Amniotic stem cell (primary cell): ENCODE measurements at regions not wholly inside any gene's neighbourhood (a gene's known extent, or its start where the extent isn't known, plus 50 kb on each side); places are given as distances from the start of the nearest gene placed in this dataset.
"Not testable (repeated sequence)": the region's sequence is repeated elsewhere in the genome, so short reads cannot be mapped to it uniquely, and the experiment has no call there.

Source experiments
- DNase-seq: peaks from one replicate; lab custom pipeline; 2025; lab: John Stamatoyannopoulos, UW

DNA sequence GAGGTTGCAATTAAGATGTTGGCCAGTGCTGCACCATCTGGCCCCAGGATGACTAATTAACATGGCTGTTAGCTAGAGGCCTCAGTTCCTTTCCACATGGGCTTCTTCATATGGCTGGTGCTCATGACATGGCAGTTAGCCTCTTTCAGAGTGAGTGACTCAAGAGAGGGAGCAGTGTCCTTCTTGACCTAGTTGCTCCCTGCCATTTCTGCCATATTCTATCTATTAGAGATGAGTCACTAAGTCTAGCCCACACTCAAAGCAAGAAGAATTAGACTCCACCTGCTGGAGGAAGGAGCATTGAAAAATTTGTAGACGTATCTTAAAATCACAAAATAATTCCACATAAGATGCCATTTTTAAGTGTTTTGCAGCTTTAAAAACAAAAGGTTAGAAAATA lies 651.2 kb upstream of the CCNG1 start:
- DNase-seq = no peak

DNA sequence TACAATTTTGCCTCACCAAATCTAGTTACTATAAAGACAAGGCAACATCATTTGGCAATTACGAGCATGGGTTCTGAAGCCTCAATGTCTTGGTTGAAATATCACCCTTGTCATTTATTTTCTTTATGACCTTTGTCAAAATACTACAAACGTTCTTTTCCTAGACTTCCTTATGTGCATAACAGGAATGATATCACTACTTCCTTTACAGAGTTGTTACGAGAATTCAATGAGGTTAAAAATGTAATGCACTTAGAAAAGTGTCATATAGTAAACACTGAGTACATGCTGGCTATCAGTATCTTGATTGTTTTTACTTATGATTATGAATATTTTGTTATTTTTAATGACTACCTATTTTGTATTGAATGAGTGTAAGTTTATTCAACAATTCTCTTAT lies 640.9 kb upstream of the CCNG1 start:
- DNase-seq = no peak

DNA sequence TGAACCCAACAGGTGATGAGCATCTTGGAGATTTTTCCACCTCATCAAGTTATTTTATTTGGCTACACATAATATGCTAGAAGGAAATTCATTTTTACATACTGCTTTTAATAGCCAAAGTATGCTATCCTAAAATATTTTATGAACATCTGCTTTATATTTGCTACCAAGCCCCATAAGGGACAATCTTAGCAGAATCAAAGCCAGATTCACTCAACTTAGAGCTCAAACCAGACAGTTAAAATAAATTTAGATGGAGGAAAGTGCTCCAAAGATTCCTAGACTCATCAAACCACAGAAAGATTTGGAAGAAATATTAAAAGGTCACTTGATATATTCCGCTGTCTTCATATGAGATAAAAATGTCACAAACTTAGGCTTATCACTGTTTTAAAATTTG lies 637.1 kb upstream of the CCNG1 start:
- no peak for DNase-seq

DNA sequence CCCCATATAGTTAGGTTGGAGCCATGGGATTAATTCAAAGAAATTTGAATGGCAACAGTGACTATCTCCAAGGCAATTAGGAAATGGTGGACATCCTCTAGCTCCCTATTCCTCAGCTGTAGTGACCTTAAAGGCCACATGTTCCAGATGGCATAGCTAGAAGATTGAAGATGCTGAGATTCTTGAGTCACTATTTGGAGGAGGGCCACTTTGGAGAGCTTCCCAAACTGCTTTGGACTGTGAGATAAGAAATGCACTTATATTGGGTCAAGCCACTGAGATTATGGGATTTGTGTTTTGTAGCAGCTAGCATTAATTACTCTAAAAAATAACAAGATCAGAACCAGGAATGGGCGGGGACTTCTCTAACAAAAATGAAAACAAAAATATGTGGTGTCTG lies 636.2 kb upstream of the CCNG1 start:
- DNase-seq = no peak

DNA sequence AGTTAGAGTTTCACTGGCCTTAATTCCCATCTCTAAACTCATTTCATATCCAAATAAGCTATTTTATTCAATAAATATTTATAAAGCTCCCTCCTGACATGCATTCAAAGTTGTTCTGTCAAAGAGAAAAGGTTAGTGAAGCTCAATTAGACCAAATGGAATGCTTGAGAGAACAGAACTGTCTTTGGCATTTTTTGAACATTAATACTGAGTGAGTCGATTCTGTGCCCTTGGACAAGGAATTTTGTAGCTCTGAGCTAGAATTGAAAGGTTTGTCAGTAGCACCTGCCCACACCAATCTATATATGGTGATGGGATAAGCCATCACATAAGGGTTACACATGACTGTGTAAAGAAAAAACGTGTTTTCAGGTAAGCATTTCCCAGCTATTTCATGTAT lies 631.2 kb upstream of the CCNG1 start:
- DNase-seq = no peak

DNA sequence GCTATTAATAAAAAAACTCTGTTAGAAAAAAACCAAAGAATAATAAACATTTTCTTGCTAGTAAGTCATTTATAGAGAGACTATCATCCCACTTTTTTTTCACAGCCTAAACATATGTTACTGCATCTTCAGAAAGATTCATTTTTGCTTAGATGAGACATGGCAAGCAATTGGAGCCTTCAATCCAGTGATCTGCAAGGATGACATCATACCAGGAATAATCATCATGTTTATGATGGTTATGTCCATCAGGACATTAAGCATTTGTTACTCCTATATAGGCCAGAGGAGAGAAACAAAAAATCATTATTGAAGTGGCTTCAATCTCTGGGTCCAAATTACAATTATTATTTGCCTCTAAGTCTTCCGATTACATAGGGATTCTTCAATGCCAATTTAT lies 626.3 kb upstream of the CCNG1 start:
- no peak for DNase-seq

DNA sequence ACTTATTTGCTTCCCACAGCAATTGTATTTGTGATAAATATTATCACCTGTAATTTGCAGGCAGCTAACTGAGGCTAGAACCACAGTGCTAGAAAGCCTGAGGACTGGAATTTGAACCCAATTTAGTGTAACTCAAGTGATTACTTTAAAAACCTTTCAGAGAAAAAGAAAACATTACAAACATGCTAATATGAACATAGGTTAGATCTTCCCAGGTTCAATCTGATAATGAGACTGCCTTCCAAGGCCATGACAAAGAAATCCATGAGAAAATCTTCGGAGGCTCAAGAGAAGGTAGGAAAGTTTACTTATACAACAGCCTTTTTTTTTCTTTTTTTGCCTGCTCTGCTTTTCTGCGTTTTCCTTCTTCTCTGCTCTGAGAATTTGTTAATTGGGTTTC lies 620.6 kb upstream of the CCNG1 start:
- no peak for DNase-seq

DNA sequence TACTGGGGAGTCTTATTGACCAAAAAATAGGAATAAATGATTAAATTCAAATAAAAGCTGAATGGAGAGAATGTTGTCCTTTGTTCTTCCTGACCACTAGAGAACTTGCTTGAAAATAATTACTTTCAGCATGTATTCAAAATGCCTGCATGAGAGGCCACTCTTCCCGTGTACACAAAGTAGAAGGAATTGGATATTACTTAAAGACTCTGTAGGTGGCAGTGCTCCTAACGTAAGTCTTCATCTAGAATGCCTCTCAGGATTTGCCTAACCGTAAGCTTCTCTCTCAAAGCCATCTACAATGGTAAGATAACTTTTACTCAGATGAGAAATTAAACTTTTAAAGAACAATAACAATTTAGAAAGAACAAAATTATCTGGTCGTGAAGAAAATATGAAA lies 620.0 kb upstream of the CCNG1 start:
- no peak for DNase-seq

DNA sequence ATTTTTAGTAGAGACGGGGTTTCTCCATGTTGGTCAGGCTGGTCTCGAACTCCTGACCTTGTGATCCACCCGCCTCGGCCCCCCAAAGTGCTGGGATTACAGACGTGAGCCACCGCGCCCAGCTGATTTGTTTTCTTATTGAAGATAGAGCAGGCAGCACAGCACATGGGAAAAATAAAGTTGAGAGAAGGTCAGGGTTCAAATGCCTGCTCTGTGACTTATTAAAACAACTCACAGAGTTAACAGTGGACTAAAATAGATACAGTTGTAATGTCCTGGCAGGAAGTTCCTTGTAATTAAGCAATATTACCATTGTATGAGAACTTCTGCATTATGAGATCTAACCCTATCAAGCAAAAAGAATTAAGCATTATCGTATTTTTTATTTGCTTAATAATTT lies 615.7 kb upstream of the CCNG1 start:
- DNase-seq = not testable (repeated sequence)

DNA sequence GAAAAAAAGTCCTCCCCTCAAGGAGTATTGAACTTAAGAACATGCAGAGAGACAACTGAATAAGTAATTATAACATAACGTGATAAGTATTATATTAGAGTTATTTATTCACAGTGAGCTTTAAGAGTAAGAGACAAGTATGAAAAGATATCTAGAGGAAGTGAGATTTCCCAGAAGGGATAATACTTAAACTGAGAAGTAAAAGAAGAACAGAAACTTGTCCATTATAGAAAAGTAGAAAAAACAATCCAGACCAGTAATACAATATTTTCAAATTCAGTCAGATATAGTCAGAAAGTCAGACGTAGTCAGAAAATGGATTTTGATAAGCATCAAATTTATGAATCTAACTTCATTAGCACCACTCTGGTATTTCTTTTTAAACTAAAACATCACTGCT lies 613.0 kb upstream of the CCNG1 start:
- no peak for DNase-seq

DNA sequence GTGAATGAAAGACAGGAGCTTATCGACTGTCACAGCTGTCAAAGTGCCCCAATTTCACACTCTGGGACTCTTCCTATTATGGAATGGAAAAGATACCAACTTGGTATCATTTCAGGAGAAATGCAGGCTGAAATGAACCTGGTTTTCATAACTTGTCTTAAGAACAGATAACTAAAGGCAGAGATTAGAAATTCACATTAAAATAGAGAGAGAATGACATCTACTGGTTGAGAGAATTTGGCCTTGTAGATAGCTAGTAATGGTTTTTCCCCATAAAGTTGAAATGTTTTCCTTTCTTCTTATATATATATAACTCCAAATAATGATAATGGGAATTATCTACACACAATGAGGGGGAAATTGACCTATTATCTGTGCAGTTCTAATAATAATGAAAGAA lies 600.2 kb upstream of the CCNG1 start:
- DNase-seq = no peak

DNA sequence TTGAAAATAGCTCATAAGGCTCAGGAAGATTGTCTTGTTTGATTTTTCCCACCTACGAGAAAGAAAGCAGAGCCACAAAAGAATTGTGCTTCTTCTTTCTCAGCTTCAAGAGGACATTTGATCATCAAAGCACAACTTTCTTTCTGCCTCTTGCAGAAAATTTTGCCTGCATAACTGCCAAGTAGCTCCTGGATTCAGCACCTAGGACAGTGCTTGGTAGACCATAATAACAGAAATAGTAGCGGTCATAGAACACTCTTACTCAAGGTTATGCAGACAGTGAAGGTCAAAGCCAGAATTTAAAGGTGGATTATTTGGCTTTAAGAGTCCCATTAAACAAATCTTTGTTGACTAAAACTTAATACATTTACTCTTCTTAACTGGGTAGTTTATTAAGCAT lies 594.7 kb upstream of the CCNG1 start:
- DNase-seq = no peak

DNA sequence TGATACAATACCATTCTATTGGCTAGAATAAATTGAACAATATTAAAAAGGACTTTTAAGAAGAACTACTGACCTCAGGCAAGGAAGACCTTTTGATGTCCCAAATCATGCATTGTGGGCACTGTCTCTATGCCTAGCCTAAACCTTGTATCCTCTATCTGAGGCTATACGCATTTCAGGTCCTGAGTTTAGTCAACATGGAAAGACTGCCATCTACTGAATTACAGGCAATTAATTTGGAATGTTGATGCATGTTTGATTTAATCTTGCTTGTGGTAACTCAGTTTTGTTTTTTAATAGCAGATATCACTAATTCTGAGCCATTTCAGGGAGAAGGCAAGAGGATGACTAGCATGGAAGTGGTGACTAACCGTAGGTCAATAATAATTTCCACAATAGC lies 585.3 kb upstream of the CCNG1 start:
- DNase-seq = no peak

DNA sequence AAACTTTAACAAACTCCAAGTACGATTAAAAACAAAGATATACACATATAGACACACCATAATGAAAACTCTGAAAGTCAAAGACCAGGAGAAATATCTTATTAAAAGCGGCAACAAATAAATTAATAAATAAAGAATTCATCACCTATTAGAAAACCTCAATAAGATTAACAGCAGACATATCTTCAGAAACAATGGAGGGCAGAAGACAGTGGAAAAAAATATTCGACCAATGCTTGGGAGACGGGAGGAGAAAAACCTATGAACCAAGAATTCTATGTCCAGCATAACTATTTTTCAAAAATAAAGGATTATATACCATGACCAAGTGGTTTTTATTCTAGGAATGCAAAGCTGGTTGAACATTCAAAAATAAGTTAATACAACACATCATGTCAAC lies 578.6 kb upstream of the CCNG1 start:
- no peak for DNase-seq

DNA sequence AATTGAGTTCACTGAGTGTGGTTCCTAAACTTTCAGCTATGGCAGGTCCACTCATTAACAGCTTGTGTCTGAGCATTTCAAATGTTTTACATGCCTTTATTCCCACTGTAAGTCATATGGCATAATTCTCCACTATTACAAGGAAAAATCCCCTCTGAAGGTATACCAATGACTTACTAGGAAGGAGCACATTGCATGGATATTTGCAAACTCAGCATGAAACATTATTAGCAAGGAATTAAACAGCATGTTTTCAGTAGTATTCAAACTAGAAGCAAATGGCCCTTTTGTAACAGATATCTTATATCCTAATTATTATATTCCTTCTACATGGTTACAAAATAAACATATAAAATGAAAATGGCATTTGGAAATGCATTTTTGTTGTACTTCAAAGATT lies 566.4 kb upstream of the CCNG1 start:
- DNase-seq = no peak

DNA sequence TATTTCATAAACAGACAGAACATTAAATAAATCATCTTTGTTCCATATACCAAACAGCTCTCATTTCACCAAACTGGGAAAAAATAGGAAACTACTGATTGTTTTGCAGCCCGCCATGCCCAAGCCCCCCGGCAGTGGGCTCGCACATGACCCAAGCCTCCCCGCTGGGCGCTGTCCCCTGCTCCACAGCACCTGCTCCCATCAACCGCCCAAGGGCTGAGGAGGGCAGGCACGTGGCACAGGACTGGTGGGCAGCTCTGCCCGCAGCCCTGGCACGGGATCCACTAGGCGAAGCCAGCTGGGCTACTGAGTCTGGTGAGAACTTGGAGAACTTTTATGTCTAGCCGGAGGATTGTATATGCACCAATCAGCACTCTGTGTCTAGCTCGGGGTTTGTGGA lies 554.8 kb upstream of the CCNG1 start:
- no peak for DNase-seq

DNA sequence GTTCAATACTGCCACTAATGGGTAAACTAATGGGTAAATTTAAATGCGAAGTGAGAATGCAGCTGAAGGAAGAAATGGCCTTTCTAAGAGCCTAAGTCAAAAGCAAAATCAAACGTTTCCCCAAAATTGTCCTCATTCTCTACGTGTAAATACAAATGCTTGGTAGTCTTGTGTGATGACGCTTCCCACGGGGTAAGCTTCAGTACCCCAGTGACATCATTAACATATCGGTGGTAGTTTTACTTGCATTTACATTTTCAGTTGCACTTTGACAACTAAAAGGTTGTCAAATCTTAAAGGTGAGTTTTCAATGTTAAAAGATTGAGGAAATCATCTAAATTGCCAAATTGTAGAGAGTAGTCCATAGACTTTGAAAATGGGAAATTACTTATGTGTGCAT lies 550.7 kb upstream of the CCNG1 start:
- no peak for DNase-seq

DNA sequence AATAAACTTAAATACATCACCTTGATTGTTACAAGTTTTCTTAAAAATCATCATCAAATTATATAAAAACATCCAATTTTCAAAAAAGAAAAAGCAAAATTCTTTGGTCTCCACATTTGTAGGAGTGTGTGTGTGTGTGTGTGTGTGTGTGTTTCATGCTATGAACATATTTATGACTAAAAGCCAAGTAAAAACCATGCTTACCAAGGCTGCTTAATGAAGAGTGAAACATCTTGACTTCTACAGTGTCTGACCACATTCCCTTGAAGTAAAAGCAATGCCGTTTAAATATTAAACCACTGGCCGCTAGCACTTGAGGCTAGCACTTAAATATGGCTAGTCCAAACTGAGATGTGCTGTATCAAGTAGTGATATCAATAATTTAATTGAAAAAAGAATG lies 549.1 kb upstream of the CCNG1 start:
- no peak for DNase-seq

DNA sequence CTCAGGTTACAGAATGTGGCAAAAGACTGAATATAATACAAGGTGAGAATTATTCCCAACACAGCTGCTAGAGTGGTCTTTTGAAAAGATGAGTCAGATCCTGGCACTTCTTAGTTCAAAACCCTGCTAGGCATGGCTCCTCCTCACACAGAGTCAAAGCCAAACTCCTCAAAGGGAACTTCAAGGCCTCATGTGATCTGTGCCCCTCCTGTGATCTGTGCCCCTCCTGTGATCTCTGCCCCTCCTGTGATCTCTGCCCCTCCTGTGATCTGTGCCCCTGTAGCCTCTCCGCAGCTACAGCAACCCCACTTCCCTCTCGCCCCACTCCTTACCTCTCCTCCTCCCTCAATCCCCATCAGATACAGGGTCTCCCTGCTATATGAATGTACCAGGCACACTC lies 525.5 kb upstream of the CCNG1 start:
- DNase-seq = no peak

DNA sequence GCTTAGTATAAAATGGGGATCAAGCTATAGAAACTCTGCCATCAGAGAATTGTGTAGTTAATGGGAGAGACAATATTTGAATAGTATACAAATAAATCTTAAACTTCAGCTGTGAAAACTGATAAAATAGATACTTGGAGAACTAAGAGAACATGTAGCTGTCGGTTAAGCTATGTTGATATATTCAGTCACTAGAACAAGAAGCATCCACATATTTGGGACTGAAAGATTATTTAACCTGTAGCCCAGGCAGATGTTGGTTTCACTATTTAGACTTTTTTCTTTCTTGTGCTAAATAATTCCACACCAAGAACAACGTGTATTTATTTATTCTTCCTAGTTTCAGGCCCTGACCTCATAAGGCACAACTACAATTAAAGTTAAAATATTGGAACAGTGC lies 521.0 kb upstream of the CCNG1 start:
- no peak for DNase-seq

DNA sequence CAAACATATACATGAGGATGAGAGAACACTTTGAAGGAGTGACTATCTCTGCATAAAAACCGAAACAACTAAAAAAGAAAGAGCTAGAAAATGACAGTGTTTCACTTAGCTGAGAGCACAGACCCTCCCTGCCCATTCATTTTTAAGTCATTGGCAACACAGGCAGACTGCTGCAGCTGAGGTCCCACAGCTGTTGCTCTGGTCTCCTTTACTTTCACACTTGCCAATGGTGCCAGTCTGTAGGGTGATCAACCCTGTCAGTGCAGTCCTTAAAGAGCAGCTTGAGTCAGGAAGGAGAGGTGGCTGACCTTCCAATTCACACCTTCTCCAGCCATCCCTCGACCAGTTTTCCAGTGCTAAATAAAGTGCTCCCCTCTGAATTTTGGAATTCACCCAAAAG lies 508.3 kb upstream of the CCNG1 start:
- DNase-seq = no peak

DNA sequence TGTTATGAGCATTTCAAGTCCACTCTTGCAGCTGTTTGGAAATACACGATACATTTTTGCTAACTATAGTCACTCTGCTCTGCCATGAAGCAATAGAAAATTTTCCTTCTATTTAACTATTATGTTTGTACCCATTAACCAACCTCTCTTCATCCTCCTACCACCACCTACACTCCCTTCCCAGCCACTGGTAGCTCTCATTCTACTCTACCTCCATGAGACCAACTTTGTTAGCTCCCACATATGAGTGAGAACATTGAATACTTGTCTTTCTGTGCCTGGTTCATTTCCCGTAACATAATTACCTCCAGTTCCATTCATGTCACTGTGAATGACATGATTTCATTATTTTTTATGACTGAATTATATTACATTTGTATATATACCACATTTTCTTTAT lies 505.9 kb upstream of the CCNG1 start:
- DNase-seq = no peak

DNA sequence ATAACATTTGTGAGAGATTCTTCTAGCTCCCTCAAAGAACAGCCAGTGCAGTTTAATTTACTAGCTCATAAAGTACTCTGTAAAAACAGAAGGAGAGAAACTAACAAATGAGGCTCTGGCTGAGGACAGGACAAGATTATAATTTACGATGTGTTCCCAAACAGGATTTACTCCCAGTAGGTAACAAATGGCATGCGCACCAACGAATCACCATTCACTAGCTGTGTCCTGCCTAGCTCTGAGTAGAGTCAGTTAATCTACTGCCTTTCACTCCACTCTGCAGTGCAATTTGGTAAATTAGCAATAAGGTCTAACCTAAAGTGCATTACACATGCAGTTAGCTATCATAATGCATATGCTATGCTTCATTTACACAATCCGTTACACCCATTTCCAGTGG lies 497.4 kb upstream of the CCNG1 start:
- DNase-seq = no peak

DNA sequence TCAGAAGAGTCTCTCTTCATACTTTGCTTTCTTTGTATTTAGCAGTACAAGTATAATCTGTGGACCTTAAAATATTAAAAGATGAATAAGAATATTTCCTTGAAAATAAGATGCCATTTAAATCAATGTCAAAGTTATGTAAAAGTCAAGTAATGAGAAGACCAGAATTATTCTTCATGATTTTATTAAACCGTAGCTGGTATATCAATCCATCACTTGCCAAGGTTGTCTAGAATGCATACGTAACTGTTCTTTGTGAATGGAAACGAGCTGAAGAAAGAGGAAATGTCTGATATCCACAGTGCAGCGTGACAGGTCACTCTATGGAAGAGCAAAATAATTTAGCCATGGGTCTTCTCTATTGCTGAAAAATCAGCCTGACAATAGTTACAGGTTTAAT lies 488.7 kb upstream of the CCNG1 start:
- DNase-seq = no peak

DNA sequence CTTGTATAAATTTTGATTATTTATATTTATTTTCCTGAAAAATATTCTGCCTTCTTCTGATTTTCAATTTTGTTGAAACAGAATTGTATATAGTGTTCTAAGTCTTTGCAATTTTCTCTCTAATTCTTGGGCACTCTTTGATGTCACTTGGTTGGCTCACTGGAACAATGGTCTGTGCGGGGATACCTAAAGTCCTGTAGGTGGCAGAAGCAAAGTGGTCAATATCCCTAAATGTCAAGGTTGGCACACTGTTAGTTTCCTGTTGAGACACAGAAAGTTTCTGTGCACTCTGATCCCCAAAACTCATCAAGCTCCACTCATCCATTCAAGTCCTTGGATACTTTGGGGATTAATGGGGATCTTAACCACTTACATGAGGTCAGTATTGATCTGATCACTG lies 480.8 kb upstream of the CCNG1 start:
- DNase-seq = no peak

DNA sequence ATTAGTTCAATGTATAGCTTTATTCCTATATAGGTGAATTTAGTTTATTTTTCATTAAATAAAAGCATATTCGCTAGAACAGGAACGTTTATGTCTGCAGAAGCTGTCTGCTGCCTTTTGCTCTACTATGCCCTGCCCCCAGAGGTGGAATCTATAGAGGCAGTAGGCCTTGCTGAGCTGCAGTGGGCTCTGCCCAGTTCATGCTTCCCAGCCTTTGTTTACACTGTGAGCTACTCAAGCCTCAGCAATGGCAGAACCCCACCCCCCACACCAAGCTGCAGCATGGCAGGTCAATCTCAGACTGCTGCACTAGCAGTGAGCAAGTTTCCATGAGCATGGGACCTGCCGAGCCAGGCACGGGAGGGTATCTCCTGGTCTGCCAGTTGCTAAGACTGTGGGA lies 473.3 kb upstream of the CCNG1 start:
- DNase-seq = not testable (repeated sequence)
